H9 (cell line): ENCODE measurements at regions not wholly inside any gene's neighbourhood (a gene's known extent, or its start where the extent isn't known, plus 50 kb on each side); places are given as distances from the start of the nearest gene placed in this dataset.

ENCODE experiments used
- DNase-seq: peaks from one replicate; pipeline ENCODE4 v3.0.0-alpha.2; 2017
- H2AFZ ChIP-seq: one replicate; pipeline ENCODE4 v1.6.1; 2013; ENCODE audit warnings: mild to moderate bottlenecking, low read length, control low read depth, moderate library complexity
- H2AK5ac ChIP-seq: 2 replicates; pipeline ENCODE4 v1.6.1; 2013; ENCODE audit warnings: low read length, control low read depth, mixed read lengths; ENCODE audit not compliant: insufficient read length
- H2BK120ac ChIP-seq: one replicate; pipeline ENCODE4 v1.6.1; 2013; ENCODE audit warnings: low read depth, mild to moderate bottlenecking, low read length, control low read depth, inconsistent platforms; ENCODE audit not compliant: poor library complexity, severe bottlenecking
- H2BK12ac ChIP-seq: 2 replicates; pipeline ENCODE4 v1.6.1; 2013; ENCODE audit warnings: low read length, control low read depth, mixed read lengths, low read depth; ENCODE audit not compliant: insufficient read length
- H2BK15ac ChIP-seq: 2 replicates; pipeline ENCODE4 v1.6.1; 2013; ENCODE audit warnings: low read depth, low read length, control low read depth
- H2BK20ac ChIP-seq: one replicate; pipeline ENCODE4 v1.6.1; 2013; ENCODE audit warnings: low read depth, mild to moderate bottlenecking, low read length, control low read depth, inconsistent platforms; ENCODE audit not compliant: poor library complexity, severe bottlenecking
- H2BK5ac ChIP-seq: 2 replicates; pipeline ENCODE4 v1.6.1; 2013; ENCODE audit warnings: low read length, control low read depth, mixed read lengths; ENCODE audit not compliant: insufficient read length
- H3K14ac ChIP-seq: 2 replicates; pipeline ENCODE4 v1.6.1; 2013; ENCODE audit warnings: low read length, control low read depth; ENCODE audit not compliant: insufficient read depth
- H3K18ac ChIP-seq: 2 replicates; pipeline ENCODE4 v1.6.1; 2013; ENCODE audit warnings: low read depth, mild to moderate bottlenecking, mixed read lengths, low read length, control low read depth; ENCODE audit not compliant: insufficient read length
- H3K23ac ChIP-seq: 2 replicates; pipeline ENCODE4 v1.6.1; 2013; ENCODE audit warnings: low read length, control low read depth, mixed read lengths, low read depth; ENCODE audit not compliant: insufficient read length
- H3K23me2 ChIP-seq: 2 replicates; pipeline ENCODE4 v1.6.1; 2013; ENCODE audit warnings: low read depth, mild to moderate bottlenecking, mixed read lengths, low read length, control low read depth; ENCODE audit not compliant: insufficient read length, poor library complexity, severe bottlenecking
- H3K27ac ChIP-seq: 2 replicates; pipeline ENCODE4 v1.5.1; 2013; ENCODE audit warnings: low read length, control low read depth, mixed read lengths, low read depth; ENCODE audit not compliant: insufficient read length
- H3K27me3 ChIP-seq: 2 replicates; pipeline ENCODE4 v1.6.1; 2013; ENCODE audit warnings: low read length, control low read depth, inconsistent platforms; ENCODE audit not compliant: insufficient read depth
- H3K4ac ChIP-seq: 2 replicates; pipeline ENCODE4 v1.6.1; 2013; ENCODE audit warnings: low read depth, mild to moderate bottlenecking, control low read depth, inconsistent platforms, low read length, moderate library complexity
- H3K4me1 ChIP-seq: 2 replicates; pipeline ENCODE4 v1.6.1; 2013; ENCODE audit warnings: low read length, control low read depth, inconsistent platforms; ENCODE audit not compliant: insufficient read depth
- H3K4me2 ChIP-seq: 2 replicates; pipeline ENCODE4 v1.6.1; 2013; ENCODE audit warnings: low read length, control low read depth, mixed read lengths; ENCODE audit not compliant: insufficient read length, insufficient read depth
- H3K56ac ChIP-seq: 2 replicates; pipeline ENCODE4 v1.6.1; 2013; ENCODE audit warnings: low read depth, mild to moderate bottlenecking, mixed read lengths, low read length, control low read depth; ENCODE audit not compliant: insufficient read length
- H3K79me1 ChIP-seq: 2 replicates; pipeline ENCODE4 v1.6.1; 2013; ENCODE audit warnings: low read depth, mild to moderate bottlenecking, moderate library complexity, low read length, control low read depth, inconsistent platforms; ENCODE audit not compliant: insufficient read depth, poor library complexity, severe bottlenecking
- H3K79me2 ChIP-seq: 2 replicates; pipeline ENCODE4 v1.6.1; 2013; ENCODE audit warnings: low read length, control low read depth, inconsistent platforms; ENCODE audit not compliant: insufficient read depth
- H3K9ac ChIP-seq: 2 replicates; pipeline ENCODE4 v1.6.1; 2013; ENCODE audit warnings: low read length, control low read depth, mixed read lengths; ENCODE audit not compliant: insufficient read length; ENCODE audit errors: extremely low read depth
- H3K9me3 ChIP-seq: one replicate; pipeline ENCODE4 v1.6.1; 2013; ENCODE audit warnings: low read depth, low read length, inconsistent platforms; ENCODE audit not compliant: control insufficient read depth
- H3T11ph ChIP-seq: one replicate; pipeline ENCODE4 v1.6.1; 2013; ENCODE audit warnings: mild to moderate bottlenecking, low read length, control low read depth, inconsistent platforms
- H4K20me1 ChIP-seq: one replicate; pipeline ENCODE4 v1.6.1; 2013; ENCODE audit not compliant: control insufficient read depth, insufficient read length, insufficient read depth
- H4K5ac ChIP-seq: 2 replicates; pipeline ENCODE4 v1.6.1; 2013; ENCODE audit warnings: low read depth, mild to moderate bottlenecking, mixed read lengths, low read length, control low read depth; ENCODE audit not compliant: insufficient read length
- H4K8ac ChIP-seq: replicated peaks from 2 replicates; pipeline ENCODE4 v1.6.1; 2013; ENCODE audit warnings: low read length, control low read depth, mixed read lengths, low read depth; ENCODE audit not compliant: insufficient read length
- H4K91ac ChIP-seq: 2 replicates; pipeline ENCODE4 v1.6.1; 2013; ENCODE audit warnings: low read depth, mild to moderate bottlenecking, moderate library complexity, mixed read lengths, low read length, control low read depth; ENCODE audit not compliant: insufficient read length
- H3K27ac Mint-ChIP-seq, 3 experiments: 2 replicates in 2 of 3; 3 replicates in 1 of 3; pipeline ENCODE4 v1.8.0; 2020 to 2021; ENCODE audit warnings: mixed read lengths in 3 of 3, mild to moderate bottlenecking in 1 of 3, moderate library complexity in 1 of 3
- H3K27me3 Mint-ChIP-seq: 2 replicates; pipeline ENCODE4 v1.8.0; 2021; ENCODE audit warnings: low read depth, mild to moderate bottlenecking, moderate library complexity, mixed read lengths
- H3K36me3 Mint-ChIP-seq, 3 experiments: 2 replicates in 2 of 3; 3 replicates in 1 of 3; pipeline ENCODE4 v1.8.0; 2020 to 2021; ENCODE audit warnings: low read depth in 3 of 3, mixed read lengths in 3 of 3; ENCODE audit not compliant: insufficient read depth in 1 of 3
- H3K4me1 Mint-ChIP-seq, 2 experiments: 2 replicates each; pipeline ENCODE4 v1.8.0; 2020; ENCODE audit warnings: mixed read lengths in 2 of 2
- H3K4me3 Mint-ChIP-seq, 2 experiments: 2 replicates in 1 of 2; 3 replicates in 1 of 2; pipeline ENCODE4 v1.8.0; 2020 to 2021; ENCODE audit warnings: mild to moderate bottlenecking in 2 of 2, mixed read lengths in 2 of 2, moderate library complexity in 1 of 2
- H3K9me3 Mint-ChIP-seq, 2 experiments: 2 replicates in 1 of 2; 3 replicates in 1 of 2; pipeline ENCODE4 v1.8.0; 2020; ENCODE audit warnings: mild to moderate bottlenecking in 2 of 2, mixed read lengths in 2 of 2, moderate library complexity in 1 of 2
- TF ChIP-seq, protein P1 (sequence below): fragments of 200-600 bp; sonication (generic); conservative IDR thresholded peaks from 3 replicates; pipeline ENCODE4 v1.8.0; 2021; ENCODE audit warnings: antibody characterized with exemption, mild to moderate bottlenecking

DNA sequence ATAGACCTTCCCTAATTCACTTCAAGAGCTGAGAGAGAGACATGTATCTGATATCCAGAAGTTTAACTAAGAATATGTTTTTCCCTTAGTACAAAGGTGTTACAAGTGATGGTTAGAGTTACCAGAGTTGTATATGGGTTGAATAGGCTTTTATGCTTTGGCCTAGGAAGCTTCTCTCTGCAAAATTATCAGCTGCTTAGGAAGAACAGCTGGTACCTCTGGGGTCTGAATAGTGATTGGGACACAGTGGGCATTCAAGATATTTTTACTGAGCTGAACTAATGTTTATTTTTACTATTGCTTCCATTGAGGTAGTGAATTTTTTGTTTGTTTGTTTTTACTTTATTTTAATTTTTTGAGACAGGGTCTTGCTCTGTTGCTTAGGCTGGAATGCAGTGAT is 67.6 kb upstream of the BASP1 start:
- H3K4me2 ChIP-seq: no peak overlapping the region
- peaks cover 51 to 65% of the 10 kb centered on the region in 2 experiments for H3K4me1 Mint-ChIP-seq
- no peak overlapping the region for H4K91ac ChIP-seq
- H3K18ac ChIP-seq: no peak overlapping the region
- H2BK15ac ChIP-seq: no peak overlapping the region
- H3K27me3 Mint-ChIP-seq: peaks cover 1% of the 10 kb centered on the region
- H3K23ac ChIP-seq: no peak overlapping the region
- H2BK20ac ChIP-seq: no peak overlapping the region
- no peaks in the 10 kb centered on the region for H3K9me3 ChIP-seq
- H3K27ac Mint-ChIP-seq: no peak overlapping the region
- no peak overlapping the region for H3K4me3 Mint-ChIP-seq
- no peak overlapping the region for H3K4ac ChIP-seq
- H2AK5ac ChIP-seq: no peak overlapping the region
- no peak overlapping the region for H3K56ac ChIP-seq
- H2BK12ac ChIP-seq: no peak overlapping the region
- TF ChIP-seq, protein P1, sequence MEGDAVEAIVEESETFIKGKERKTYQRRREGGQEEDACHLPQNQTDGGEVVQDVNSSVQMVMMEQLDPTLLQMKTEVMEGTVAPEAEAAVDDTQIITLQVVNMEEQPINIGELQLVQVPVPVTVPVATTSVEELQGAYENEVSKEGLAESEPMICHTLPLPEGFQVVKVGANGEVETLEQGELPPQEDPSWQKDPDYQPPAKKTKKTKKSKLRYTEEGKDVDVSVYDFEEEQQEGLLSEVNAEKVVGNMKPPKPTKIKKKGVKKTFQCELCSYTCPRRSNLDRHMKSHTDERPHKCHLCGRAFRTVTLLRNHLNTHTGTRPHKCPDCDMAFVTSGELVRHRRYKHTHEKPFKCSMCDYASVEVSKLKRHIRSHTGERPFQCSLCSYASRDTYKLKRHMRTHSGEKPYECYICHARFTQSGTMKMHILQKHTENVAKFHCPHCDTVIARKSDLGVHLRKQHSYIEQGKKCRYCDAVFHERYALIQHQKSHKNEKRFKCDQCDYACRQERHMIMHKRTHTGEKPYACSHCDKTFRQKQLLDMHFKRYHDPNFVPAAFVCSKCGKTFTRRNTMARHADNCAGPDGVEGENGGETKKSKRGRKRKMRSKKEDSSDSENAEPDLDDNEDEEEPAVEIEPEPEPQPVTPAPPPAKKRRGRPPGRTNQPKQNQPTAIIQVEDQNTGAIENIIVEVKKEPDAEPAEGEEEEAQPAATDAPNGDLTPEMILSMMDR: no peak
- H3K27ac ChIP-seq: no peak overlapping the region
- H3K27me3 ChIP-seq: peaks cover 2% of the 10 kb centered on the region; the same call in 1 of the 2 replicates
- H4K8ac ChIP-seq: no peak overlapping the region
- no peaks in the 10 kb centered on the region; the same call in 1 of the 2 replicates for H3K79me2 ChIP-seq
- H3K9me3 Mint-ChIP-seq: no peaks in the 10 kb centered on the region; a peak in 1 of 5 replicates
- no peak overlapping the region for H2BK120ac ChIP-seq
- no peak overlapping the region for H4K5ac ChIP-seq
- no peak overlapping the region for H3T11ph ChIP-seq
- H3K9ac ChIP-seq: no peak overlapping the region
- DNase-seq: no peak
- peaks cover 0 to 4% (median 0%) of the 10 kb centered on the region in 3 experiments; a peak in 2 of 7 replicates for H3K36me3 Mint-ChIP-seq
- no peaks in the 10 kb centered on the region for H3K79me1 ChIP-seq
- H3K14ac ChIP-seq: no peak overlapping the region
- no peak overlapping the region for H2BK5ac ChIP-seq
- H3K4me1 ChIP-seq: peaks cover 13% of the 10 kb centered on the region; the same call in 1 of the 2 replicates
- no peaks in the 10 kb centered on the region for H3K23me2 ChIP-seq
- no peak overlapping the region for H2AFZ ChIP-seq
- H4K20me1 ChIP-seq: no peaks in the 10 kb centered on the region
